GM18498 (cell line): ENCODE measurements at regions not wholly inside any gene's neighbourhood (a gene's known extent, or its start where the extent isn't known, plus 50 kb on each side); places are given as distances from the start of the nearest gene placed in this dataset.

Experiments used
- ATAC-seq: cut with Tn5 transposase; IDR thresholded peaks from one replicate; pipeline ENCODE4 v1.9.1; 2021; ENCODE audit warnings: mild to moderate bottlenecking, moderate library complexity; ENCODE audit not compliant: unreplicated experiment

GRCh38 chr6:8583291-8583690 lies 147.9 kb upstream of the SLC35B3 start:
- ATAC-seq = no peak

GRCh38 chr6:8579372-8579771 lies 144.0 kb upstream of the SLC35B3 start:
- no peak for ATAC-seq

- no peak for ATAC-seq
Measured at GRCh38 chr6:8578006-8578405, 142.7 kb upstream of the SLC35B3 start.

DNA sequence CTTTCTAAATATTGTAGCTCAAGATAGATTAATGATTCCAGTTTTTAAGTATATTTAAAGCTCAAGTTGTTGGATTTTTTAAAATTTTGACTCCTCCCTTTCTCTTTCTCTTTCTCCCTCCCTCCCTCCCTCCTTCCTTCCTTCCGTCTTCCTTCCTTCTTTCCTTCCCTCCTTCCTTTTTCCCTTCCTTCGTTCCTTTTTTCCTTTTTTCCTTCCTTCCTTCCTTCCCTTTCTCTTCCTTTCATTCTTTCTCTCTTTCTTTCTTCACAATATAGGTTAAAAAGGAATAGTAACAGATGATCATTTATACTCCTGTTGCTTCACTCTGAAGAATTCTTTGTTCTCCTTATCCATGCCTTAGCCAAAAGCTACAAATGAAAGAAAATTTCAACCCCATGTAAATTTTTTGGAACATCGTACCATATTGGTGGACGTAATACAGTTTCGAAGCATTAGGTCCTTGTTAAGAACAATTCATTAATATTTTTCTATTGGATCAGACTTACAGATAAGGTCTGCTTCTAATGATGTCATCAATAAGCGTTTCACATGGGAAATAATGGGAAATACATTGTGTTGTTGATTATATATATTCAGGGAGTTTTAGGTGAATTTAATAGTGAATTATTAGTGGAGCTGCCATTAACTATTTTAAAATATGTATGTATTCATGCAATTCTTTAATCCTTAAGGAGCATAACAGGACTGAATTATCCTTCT lies 139.6 kb upstream of the SLC35B3 start:
- no peak for ATAC-seq

DNA sequence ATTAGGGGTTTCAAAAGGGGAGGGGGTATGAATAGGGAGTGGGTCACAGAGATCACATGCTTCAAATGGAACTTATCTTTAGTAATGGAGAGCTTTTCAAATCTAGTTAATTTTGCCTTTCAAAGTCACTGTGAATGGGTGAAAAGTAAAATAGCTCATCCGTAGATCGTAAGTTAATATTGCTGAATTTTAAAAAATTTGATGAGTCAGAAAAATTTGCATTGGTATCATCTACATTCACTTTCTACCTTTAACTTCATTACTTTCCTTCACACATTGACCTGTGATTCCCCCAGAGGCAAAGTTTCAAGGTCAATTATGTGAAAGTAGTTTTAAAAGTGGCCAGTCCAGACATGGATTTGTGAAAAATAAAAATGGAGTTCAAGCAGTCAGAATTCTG lies 139.0 kb upstream of the SLC35B3 start:
- ATAC-seq = no peak

DNA sequence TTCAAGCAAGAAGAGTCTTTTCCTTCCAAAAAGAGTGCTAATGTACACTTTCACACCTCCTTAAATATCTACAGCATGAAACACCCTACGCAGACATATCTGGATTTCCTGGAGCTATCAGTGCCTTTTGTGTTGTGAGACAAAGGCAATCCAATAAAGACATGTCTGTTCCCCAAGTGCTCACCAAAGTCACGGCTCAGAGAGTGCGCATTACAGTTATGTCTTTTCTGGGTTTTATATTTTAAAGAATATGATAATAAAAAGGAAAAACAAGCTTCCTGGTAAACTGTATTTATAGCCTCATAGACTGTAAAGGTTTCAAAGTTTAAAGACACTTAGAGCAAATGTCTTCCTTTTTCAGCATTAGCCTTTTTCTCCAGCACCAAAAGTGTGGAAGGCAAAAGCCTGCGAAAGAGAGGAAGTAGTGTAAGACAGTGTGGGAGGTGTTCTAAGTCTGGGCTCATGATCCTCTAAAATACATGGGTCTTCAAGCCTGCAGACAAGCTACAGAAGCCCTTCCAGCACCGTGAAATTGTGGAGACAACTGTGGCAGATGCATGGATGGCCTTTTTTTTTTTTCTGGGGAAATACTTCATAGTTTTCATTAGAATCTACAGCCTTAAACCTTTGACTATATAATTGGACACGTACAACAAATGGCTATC lies 135.0 kb upstream of the SLC35B3 start:
- ATAC-seq = no peak

GRCh38 chr6:8562125-8562524 lies 126.8 kb upstream of the SLC35B3 start:
- no peak for ATAC-seq

DNA sequence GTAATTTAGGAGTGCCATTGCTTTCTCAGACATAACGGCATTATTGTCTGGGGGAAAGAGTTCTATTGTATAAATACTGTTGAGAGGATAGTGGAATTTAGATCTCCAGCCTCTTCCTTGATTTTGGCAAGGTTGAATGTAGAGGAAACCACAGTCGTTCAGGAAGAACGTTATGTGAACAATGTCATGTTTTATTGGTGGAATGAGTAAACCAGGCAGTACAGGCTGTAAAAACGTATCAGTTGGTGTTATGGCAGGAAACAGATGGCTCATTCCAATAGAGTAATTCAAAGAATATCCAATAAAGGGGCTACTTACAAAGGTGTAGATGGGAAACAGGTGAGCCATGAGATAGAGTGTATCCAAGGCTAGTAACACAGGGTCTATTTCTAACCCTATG lies 123.6 kb upstream of the SLC35B3 start:
- no peak for ATAC-seq

DNA sequence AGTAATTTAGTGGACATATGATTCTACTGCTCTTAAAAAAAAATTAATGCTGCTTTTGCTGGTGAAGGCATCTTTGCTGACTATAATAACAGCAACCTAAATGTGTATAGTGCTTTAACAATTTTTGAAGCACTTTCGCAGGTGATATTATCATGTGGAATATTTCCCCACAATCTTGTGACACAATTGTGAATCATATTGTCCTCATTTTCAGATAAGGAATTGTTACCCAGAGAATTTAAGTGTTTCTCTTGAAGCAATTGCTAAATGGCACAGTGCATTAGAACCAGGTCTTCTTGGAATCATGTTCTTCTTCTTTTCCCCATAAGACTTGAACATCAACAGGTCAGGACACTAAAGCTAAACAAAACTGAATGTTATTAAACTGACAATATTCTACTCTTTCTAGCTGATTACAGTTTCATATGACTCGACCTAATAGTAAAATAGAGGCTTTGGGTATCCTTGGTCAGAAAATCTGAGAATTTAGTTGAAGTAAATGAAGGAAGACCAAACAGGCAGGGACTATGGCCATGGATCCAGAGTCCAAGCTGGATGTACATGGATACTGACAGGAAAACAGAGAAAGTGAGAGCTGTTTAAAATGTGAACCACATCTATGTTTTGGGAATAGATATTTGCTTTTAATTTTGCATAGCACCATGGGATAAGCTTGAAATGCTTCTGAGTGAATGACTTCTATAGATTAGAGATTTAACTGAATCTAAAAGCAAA lies 121.8 kb upstream of the SLC35B3 start:
- ATAC-seq = no peak

DNA sequence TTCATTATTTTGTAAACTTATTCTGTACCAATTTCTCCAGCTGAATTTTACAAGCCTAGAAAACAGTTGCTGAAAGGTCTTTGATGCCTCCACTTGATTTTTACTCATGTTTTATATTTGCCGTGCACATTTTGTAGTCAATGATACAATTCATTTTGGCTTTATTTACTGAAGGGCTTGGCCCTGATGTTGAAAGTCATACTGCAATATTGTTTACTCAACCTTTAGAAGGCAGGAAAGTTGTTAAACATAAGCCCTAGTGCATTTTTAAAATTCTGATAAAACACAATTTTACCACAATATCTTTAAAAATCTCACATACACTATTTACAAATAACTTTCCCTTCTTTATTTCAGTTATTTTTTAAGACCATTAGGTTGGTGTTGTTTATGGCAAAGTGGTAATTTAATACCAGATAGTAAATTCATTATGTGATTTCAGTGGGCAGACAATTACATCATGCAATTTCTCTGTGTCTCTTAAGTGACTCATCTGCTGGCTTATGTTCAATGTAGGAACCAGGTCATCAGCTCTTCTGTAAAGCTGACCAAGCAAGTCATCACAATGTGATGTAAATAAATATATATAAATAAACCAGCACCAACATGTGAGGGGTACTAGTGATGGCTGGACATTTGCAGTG lies 121.1 kb upstream of the SLC35B3 start:
- ATAC-seq = no peak

GRCh38 chr6:8551993-8552392 lies 116.6 kb upstream of the SLC35B3 start:
- no peak for ATAC-seq

- ATAC-seq = no peak
Measured at GRCh38 chr6:8551386-8551785, 116.0 kb upstream of the SLC35B3 start.

- ATAC-seq = no peak
Measured at GRCh38 chr6:8549074-8549790, 113.9 kb upstream of the SLC35B3 start.

DNA sequence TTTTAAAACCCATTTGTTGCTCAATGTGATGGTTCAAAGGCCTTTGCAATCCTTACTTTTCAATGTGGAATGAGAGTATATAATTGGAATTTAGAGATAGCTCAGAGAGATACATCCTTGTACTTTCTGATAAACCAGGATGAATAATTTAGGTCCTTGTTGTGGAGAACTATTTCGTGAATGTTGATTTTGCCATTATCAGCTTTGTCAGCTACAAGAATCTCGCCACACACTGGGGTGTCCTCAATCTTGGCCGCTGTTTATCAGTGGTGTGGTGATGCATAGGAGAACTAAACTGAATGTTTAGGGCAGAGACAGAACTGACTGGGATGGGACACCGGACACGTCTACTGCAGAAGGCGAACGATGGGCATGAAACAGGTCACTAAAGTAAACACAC lies 111.2 kb upstream of the SLC35B3 start:
- ATAC-seq = no peak

GRCh38 chr6:8545336-8545735 lies 110.0 kb upstream of the SLC35B3 start:
- no peak for ATAC-seq

GRCh38 chr6:8543714-8544113 lies 108.4 kb upstream of the SLC35B3 start:
- no peak for ATAC-seq

GRCh38 chr6:8539453-8539852 lies 104.1 kb upstream of the SLC35B3 start:
- ATAC-seq = no peak

DNA sequence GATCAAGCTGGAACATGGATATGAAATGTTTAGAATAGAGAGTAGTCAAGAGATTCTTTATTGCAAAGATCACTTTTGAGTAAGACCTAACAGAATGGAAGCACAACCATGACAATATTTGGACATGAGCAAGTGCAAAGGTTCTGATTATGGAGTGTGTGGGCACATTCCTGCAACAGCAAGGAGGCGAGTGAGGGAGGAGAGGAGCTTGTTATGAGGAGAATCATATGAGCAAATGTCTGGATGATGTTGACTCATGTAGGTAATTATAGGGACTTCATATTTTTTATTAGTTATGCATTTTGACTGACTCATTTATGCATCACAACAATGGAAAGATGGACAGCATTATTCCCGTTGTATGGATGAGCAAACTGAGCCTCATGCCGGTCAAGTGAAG lies 100.8 kb upstream of the SLC35B3 start:
- ATAC-seq = no peak

DNA sequence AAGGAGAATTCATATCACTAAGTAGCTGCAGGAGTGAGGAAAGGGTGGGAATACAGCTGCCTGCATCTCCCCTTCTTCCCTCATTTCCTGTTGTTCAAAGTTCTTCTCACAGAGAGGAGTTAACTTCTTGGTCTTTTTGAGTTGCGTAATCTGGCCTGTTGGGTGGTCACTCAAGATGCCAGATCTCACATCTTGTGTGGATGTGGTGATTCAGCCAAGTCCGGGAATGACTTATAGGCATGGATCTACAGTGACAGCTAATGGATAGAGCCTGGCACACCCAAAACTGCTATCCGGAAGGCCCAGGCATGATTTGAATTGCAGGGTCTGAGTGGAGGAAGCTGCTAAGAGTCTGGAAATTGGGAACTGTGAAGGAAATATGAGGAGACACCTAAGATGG lies 100.2 kb upstream of the SLC35B3 start:
- ATAC-seq = no peak

GRCh38 chr6:8530785-8531435 lies 95.6 kb upstream of the SLC35B3 start:
- ATAC-seq = no peak
